Loucy (cell line): ENCODE measurements at regions not wholly inside any gene's neighbourhood (a gene's known extent, or its start where the extent isn't known, plus 50 kb on each side); places are given as distances from the start of the nearest gene placed in this dataset.

ENCODE experiments used
- EZH2phosphoT487 ChIP-seq: fragments of 200-600 bp; IDR thresholded peaks from 2 replicates; pipeline ENCODE4 v1.6.1; 2018; ENCODE audit warnings: antibody characterized with exemption, mild to moderate bottlenecking, moderate library complexity, borderline replicate concordance
- TF ChIP-seq, protein P1 (sequence below): fragments of 200-600 bp; sonication (generic); conservative IDR thresholded peaks from 2 replicates; pipeline ENCODE4 v1.5.1; 2014; ENCODE audit warnings: mild to moderate bottlenecking, antibody characterized with exemption, low read length

DNA sequence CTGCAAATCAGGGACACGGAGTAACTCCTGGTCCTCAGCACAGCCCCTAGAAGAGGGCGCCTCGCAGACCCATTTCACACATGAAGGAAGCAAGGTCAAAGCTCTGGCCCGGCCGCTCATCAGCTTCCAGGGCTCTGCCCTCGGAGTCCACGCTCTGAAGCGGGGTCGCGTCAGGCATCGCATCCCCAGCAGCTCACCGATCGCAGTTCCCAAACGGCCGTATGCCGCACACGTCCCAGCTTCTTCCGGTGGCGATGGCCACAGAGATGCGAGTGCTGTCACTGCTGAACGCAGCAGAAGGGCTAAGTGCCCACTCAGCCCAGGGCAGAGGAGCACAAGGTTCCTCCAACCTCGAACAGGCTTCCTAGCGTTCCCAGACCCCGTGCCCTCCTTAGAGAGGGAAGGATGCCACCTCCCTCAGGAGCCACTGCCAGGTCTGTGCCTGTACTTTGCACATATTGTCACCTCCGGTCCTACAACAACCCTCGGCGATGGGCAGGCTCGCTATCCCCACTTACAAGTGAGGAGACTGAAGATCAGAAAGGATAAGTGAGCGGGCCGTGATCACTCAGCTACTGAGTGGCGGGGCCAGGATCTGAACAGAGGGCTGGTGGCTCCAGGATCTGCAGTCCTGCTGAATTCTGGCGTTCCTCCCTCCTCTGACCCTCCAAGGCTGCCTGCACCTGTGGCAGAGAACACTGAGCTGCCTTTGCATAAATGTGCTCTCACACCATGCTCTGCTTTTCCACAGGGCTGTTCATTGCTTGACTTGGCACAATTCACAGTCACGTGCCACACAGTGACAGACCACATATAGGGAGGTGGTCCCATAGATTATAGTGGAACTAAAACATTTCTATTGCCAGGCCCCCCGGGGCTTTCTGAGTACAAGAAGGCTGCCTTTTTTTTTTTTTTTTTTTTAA, 71.4 kb downstream of the COPS8 start:
- TF ChIP-seq, protein P1, sequence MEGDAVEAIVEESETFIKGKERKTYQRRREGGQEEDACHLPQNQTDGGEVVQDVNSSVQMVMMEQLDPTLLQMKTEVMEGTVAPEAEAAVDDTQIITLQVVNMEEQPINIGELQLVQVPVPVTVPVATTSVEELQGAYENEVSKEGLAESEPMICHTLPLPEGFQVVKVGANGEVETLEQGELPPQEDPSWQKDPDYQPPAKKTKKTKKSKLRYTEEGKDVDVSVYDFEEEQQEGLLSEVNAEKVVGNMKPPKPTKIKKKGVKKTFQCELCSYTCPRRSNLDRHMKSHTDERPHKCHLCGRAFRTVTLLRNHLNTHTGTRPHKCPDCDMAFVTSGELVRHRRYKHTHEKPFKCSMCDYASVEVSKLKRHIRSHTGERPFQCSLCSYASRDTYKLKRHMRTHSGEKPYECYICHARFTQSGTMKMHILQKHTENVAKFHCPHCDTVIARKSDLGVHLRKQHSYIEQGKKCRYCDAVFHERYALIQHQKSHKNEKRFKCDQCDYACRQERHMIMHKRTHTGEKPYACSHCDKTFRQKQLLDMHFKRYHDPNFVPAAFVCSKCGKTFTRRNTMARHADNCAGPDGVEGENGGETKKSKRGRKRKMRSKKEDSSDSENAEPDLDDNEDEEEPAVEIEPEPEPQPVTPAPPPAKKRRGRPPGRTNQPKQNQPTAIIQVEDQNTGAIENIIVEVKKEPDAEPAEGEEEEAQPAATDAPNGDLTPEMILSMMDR: no peak
- TF ChIP-seq EZH2phosphoT487: no peak
